HCEC 1CT (cell line): ENCODE measurements at regions not wholly inside any gene's neighbourhood (a gene's known extent, or its start where the extent isn't known, plus 50 kb on each side); places are given as distances from the start of the nearest gene placed in this dataset.
A peak's percentile ranks its signal among the peaks of the same experiment; 100 is the strongest.

Source experiments
- DNase-seq: peaks from one replicate; pipeline ENCODE4 v3.0.0-alpha.2; 2017

DNA sequence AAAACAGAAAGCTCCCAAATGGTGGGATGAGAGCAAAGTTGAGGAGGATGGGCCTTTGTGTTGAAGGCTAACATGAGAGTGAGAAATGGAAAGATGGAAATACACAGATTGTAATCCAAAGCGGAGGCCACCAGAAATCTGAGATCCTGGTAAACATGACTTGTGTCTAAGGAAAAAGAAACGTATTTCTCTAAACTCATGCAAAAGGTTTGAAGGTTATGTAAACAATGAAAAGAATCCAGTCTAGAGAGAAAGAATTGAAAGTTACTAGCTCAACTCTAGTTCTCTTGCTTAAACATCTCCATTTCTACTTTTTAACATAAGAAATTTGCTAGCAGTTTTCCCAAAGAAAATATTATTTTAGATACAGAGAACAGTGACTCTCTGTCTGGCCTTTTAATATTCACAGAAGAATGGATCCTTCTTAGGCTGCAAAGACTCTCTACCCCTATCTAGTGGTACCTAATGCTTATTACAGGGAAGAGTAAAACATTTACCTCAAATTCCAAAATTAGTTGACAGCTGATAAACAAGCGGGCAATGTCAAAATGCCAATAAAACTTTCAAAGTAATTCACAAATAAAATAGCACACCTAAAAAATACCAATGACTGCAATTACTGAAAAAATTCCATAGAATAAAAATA lies 75.8 kb upstream of the SOX5 start:
- DNase-seq: peak; percentile 12

DNA sequence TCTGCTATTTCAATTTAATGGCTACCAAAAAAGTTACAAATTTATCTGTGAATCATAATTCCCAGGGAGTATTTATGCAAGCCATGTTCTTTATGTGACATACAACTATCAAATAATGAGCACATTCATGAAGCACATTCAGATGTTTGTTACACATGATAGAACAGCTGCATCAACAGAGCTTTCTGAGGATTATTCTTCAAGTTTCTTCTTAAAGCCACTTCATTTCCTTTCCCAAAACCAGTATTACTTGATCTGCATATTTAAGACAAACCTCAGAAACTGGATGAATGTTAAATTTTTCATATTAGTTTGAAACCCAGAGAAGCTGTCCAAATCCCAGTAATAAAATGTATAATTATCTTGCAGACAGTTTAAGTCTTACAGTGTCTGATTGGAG lies 73.6 kb upstream of the SOX5 start:
- DNase-seq: no peak

DNA sequence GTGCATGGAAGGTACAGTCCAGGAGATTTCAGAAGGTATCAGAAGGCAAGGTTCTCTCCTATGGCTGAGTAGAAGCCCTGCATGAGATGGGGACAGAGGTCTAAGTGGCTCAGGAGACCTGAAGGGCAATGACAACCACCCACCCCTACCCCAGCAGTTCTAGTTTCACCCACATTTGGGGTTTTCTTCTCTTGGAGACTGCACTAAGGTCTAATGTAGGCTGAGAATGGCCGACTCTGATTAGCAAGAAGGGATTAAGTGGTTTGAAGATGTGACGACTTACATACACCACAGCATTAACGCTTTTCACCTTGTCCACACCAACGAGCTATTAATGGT lies 71.7 kb upstream of the SOX5 start:
- DNase-seq: no peak

- no peak for DNase-seq
These were observed 71.1 kb upstream of the SOX5 start for GRCh38 chr12:24020397-24021163.

- no peak for DNase-seq
These were observed 66.3 kb upstream of the SOX5 start for GRCh38 chr12:24015833-24016160.

DNA sequence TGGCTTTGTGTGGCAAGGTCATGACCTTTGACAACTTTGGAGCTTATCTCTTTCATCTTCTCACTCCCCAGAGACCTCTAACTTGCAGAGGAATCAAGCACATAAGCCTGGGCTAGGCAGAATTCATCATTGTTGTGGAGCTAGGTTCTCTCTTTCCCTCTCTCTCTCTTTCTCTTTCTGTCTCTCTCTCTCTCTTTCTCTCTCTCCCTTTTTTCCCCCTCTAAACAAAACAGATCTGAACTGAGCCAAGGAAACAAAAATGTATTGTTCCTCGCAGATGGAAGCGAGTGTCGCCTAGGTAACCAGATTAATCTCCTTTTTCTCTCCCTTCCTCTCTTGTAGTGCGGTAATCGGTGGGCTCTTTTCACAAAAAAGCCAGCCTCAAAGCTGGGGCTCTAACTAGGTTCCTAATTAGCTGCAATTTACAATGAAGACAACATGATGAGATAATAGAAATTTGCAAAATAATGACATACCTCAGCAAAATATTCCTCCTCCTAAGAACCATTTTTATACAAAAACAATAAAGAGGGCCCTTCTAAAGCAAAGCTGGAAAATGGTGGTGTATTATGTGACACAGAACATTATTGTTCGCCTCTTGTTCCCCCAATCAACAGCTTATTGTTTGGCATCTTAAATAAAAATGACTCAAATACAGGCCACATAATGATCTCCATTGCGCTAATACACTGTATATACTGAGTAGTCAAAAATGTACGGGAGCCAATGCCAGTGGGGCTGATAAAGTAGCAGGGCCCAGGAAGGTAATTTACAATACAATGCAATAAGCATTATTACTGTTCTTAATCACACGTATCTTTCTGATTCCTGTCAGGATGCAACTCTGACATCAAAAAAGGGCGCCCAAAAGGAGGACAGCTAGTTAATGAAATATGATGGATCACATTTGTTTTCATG lies 65.7 kb upstream of the SOX5 start:
- no peak for DNase-seq

DNA sequence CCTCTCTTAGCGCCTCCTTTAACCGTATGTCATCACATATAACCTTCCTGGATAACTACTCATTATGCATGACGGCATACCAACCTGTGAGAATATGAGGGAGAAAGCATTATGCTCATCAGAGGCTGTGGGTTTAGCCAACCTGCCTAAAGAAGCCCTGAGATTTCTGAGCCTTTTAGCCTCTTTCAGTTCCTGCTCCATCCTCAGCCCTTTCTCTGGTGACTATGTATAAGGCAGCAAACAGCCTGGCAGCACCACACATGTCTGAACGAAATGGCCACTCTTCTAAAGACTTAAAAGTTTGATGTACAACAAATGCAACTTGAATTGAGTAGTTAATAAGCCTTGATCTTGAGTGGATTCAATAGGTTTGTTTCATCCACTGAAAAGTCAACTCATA lies 64.8 kb upstream of the SOX5 start:
- no peak for DNase-seq

- DNase-seq: peak; percentile 22
These were observed 63.1 kb upstream of the SOX5 start for GRCh38 chr12:24012528-24012927.

GRCh38 chr12:24011927-24012507 lies 62.5 kb upstream of the SOX5 start:
- DNase-seq: no peak

- no peak for DNase-seq
These were observed 58.7 kb upstream of the SOX5 start for GRCh38 chr12:24008166-24008565.
